IMR-90 (cell line): ENCODE measurements at regions not wholly inside any gene's neighbourhood (a gene's known extent, or its start where the extent isn't known, plus 50 kb on each side); places are given as distances from the start of the nearest gene placed in this dataset.

Experiments
- ATAC-seq: fragments of 200-7000 bp; cut with Tn5 transposase; 2 replicates; pipeline ENCODE4 v1.9.1; 2020; ENCODE audit warnings: low read depth, mild to moderate bottlenecking, moderate library complexity
- BruUV-seq: library from RNA; stranded (reverse); fragments of 400-500 nt; replicated peaks from 2 replicates; lab custom pipeline; 2021; lab: Mats Ljungman, UMichigan
- CTCF ChIA-PET: fragments of 300-600 bp; formaldehyde crosslinking; extraction: SDS; loops from one replicate; lab custom pipeline; 2021; ENCODE audit warnings: antibody characterized with exemption; lab: Yijun Ruan, JAX
- POLR2A ChIA-PET: fragments of 300-600 bp; sonication (Branson Sonifier 250); formaldehyde crosslinking; loops from one replicate; lab custom pipeline; 2022; ENCODE audit warnings: antibody characterized with exemption; ENCODE audit not compliant: unreplicated experiment; lab: Charles Lee
- DNase-seq: peaks from one replicate; pipeline ENCODE4 v3.0.0; 2013
- H2AFZ ChIP-seq: replicated peaks from 2 replicates; pipeline ENCODE3; 2013; ENCODE audit warnings: low read length, mild to moderate bottlenecking; ENCODE audit not compliant: poor library complexity
- H2AK5ac ChIP-seq: 2 replicates; pipeline ENCODE4 v1.6.1; 2013; ENCODE audit warnings: low read depth, low read length, inconsistent platforms
- H2AK9ac ChIP-seq: replicated peaks from 2 replicates; pipeline ENCODE3; 2013; ENCODE audit warnings: mild to moderate bottlenecking, low read depth, low read length, moderate library complexity; ENCODE audit not compliant: poor library complexity
- H2BK120ac ChIP-seq: 2 replicates; pipeline ENCODE4 v1.6.1; 2013; ENCODE audit warnings: low read depth, low read length, inconsistent platforms
- H2BK15ac ChIP-seq: 3 replicates; pipeline ENCODE4 v1.6.1; 2013; ENCODE audit warnings: low read depth, low read length, inconsistent platforms
- H2BK20ac ChIP-seq: 2 replicates; pipeline ENCODE4 v1.6.1; 2013; ENCODE audit warnings: low read depth, mild to moderate bottlenecking, inconsistent platforms, low read length, moderate library complexity
- H2BK5ac ChIP-seq: 2 replicates; pipeline ENCODE4 v1.6.1; 2013; ENCODE audit warnings: mild to moderate bottlenecking, low read depth, low read length, inconsistent platforms; ENCODE audit not compliant: poor library complexity, severe bottlenecking
- H3K14ac ChIP-seq: replicated peaks from 2 replicates; pipeline ENCODE4 v1.6.1; 2013; ENCODE audit warnings: low read depth, low read length, inconsistent platforms
- H3K18ac ChIP-seq: 2 replicates; pipeline ENCODE4 v1.6.1; 2013; ENCODE audit warnings: low read depth, low read length, control low read depth
- H3K23ac ChIP-seq: 2 replicates; pipeline ENCODE4 v1.6.1; 2013; ENCODE audit warnings: low read depth, low read length, inconsistent platforms
- H3K27ac ChIP-seq: 2 replicates; pipeline ENCODE4 v1.5.1; 2013; ENCODE audit warnings: mild to moderate bottlenecking, control low read depth, low read length; ENCODE audit not compliant: insufficient read depth
- H3K27me3 ChIP-seq: 2 replicates; pipeline ENCODE4 v1.6.1; 2013; ENCODE audit warnings: low read length; ENCODE audit not compliant: control insufficient read depth, insufficient read depth
- H3K36me3 ChIP-seq: 2 replicates; pipeline ENCODE4 v1.6.1; 2013; ENCODE audit warnings: low read length, mixed read lengths; ENCODE audit not compliant: control insufficient read depth, insufficient read depth
- H3K4ac ChIP-seq: 2 replicates; pipeline ENCODE4 v1.6.1; 2013; ENCODE audit warnings: low read depth, low read length, inconsistent platforms
- H3K4me1 ChIP-seq: 2 replicates; pipeline ENCODE4 v1.6.1; 2013; ENCODE audit warnings: low read length, mixed read lengths; ENCODE audit not compliant: control insufficient read depth, insufficient read depth
- H3K4me2 ChIP-seq: 2 replicates; pipeline ENCODE4 v1.6.1; 2013; ENCODE audit warnings: low read depth, mild to moderate bottlenecking, control low read depth, low read length, moderate library complexity
- H3K4me3 ChIP-seq: 2 replicates; pipeline ENCODE4 v1.5.1; 2013; ENCODE audit warnings: low read depth, mild to moderate bottlenecking, control low read depth, low read length, moderate library complexity; ENCODE audit not compliant: insufficient read depth
- H3K56ac ChIP-seq: 2 replicates; pipeline ENCODE4 v1.6.1; 2013; ENCODE audit warnings: low read length, inconsistent platforms; ENCODE audit not compliant: insufficient read depth; ENCODE audit errors: extremely low read depth
- H3K79me1 ChIP-seq, 2 experiments: 2 replicates each; pipeline ENCODE4 v1.6.1; 2013; ENCODE audit warnings: low read length in 2 of 2, inconsistent platforms in 1 of 2, low read depth in 1 of 2
- H3K9ac ChIP-seq: 2 replicates; pipeline ENCODE4 v1.6.1; 2013; ENCODE audit warnings: low read depth, low read length, control low read depth
- H3K9me1 ChIP-seq: 2 replicates; pipeline ENCODE4 v1.6.1; 2013; ENCODE audit warnings: low read length, inconsistent platforms; ENCODE audit not compliant: insufficient read depth
- H3K9me3 ChIP-seq: 2 replicates; pipeline ENCODE4 v1.6.1; 2013; ENCODE audit warnings: low read length; ENCODE audit not compliant: control insufficient read depth, insufficient read depth
- H4K20me1 ChIP-seq: 2 replicates; pipeline ENCODE4 v1.6.1; 2013; ENCODE audit warnings: low read length, inconsistent platforms; ENCODE audit not compliant: insufficient read depth
- H4K5ac ChIP-seq: 2 replicates; pipeline ENCODE4 v1.6.1; 2013; ENCODE audit warnings: mild to moderate bottlenecking, low read depth, low read length, control low read depth
- H4K8ac ChIP-seq, 2 experiments: 2 replicates each; pipeline ENCODE4 v1.6.1; 2013; ENCODE audit warnings: low read depth in 2 of 2, low read length in 2 of 2, control low read depth in 1 of 2, inconsistent platforms in 1 of 2
- H4K91ac ChIP-seq: 2 replicates; pipeline ENCODE4 v1.6.1; 2013; ENCODE audit warnings: low read depth, low read length, inconsistent platforms; ENCODE audit not compliant: insufficient read depth
- CHD1 ChIP-seq: IDR thresholded peaks from 2 replicates; pipeline ENCODE4 v1.6.1; 2012; ENCODE audit warnings: low read depth, low read length, improper control_type of control experiment
- RCOR1 ChIP-seq: IDR thresholded peaks from 2 replicates; pipeline ENCODE4 v1.6.1; 2012; ENCODE audit warnings: mild to moderate bottlenecking, low read length, improper control_type of control experiment; ENCODE audit not compliant: insufficient replicate concordance
- WGBS, 2 experiments: methylation state at CpG; one replicate each; pipeline versions ENCODE4 v1.1.5 to v1.1.7; 2013; ENCODE audit warnings: missing lambda C conversion rate in 2 of 2; ENCODE audit not compliant: insufficient read length in 1 of 2; ENCODE audit errors: extremely low coverage in 2 of 2; 5-methylcytosine and 5-hydroxymethylcytosine counted together
- dilution Hi-C: fragments of 300-500 bp; cut with HindIII; formaldehyde crosslinking; loops from one replicate; pipeline ENCODE4 v1.14.3; 2018; ENCODE audit warnings: low sequenced_read_pairs; ENCODE audit not compliant: unreplicated experiment
- in situ Hi-C: fragments of 300-500 bp; cut with MboI; formaldehyde crosslinking; loops from 3 replicates; pipeline ENCODE4 v1.14.3; 2019; ENCODE audit warnings: low sequenced_read_pairs, inconsistent platforms, mixed read lengths
- intact Hi-C: fragments of 100-400 bp; cut with micrococcal nuclease; formaldehyde crosslinking; loops from 2 replicates; pipeline ENCODE4 v1.10.0; 2022

- CTCF ChIA-PET, result no interaction called here
- H3K4me3 ChIP-seq, result no peak overlapping the region
- no peak overlapping the region for H4K5ac ChIP-seq
- H3K27ac ChIP-seq, result no peak overlapping the region
- H3K4me1 ChIP-seq, result no peaks in the 10 kb centered on the region
- DNase-seq (no peak), ATAC-seq (no peak)
- H2BK20ac ChIP-seq, result no peak overlapping the region
- peaks cover 18% of the 10 kb centered on the region for H3K9me3 ChIP-seq
- H4K8ac ChIP-seq, result no peak overlapping the region
- H2BK5ac ChIP-seq, result no peak overlapping the region
- no peak overlapping the region for H3K14ac ChIP-seq
- H3K18ac ChIP-seq, result no peak overlapping the region
- dilution Hi-C loops (no loop called here), in situ Hi-C loops (no loop called here), intact Hi-C loops (no loop called here)
- H3K23ac ChIP-seq, result no peak overlapping the region
- no peaks in the 10 kb centered on the region for H3K27me3 ChIP-seq
- H3K56ac ChIP-seq, result no peak overlapping the region
- H2AFZ ChIP-seq, result no peak overlapping the region
- TF ChIP-seq CHD1, result no peak
- TF ChIP-seq RCOR1, result no peak
- H3K9me1 ChIP-seq, result no peaks in the 10 kb centered on the region
- no peak overlapping the region for H2AK9ac ChIP-seq
- H2AK5ac ChIP-seq, result no peak overlapping the region
- no CpG with 5 or more reads among the region's 2 CpGs for WGBS, 2 experiments
- POLR2A ChIA-PET, result no interaction called here
- H3K79me1 ChIP-seq, result no peaks in the 10 kb centered on the region
- H3K9ac ChIP-seq, result no peak overlapping the region
- no peak overlapping the region for H3K4ac ChIP-seq
- H2BK120ac ChIP-seq, result no peak overlapping the region
- no TSS peak for BruUV-seq
- no peak overlapping the region for H4K91ac ChIP-seq
- H2BK15ac ChIP-seq, result no peak overlapping the region
- H4K20me1 ChIP-seq, result no peaks in the 10 kb centered on the region
- H3K4me2 ChIP-seq, result no peak overlapping the region
- no peaks in the 10 kb centered on the region for H3K36me3 ChIP-seq
These were observed 86.2 kb upstream of the F13A1 start for GRCh38 chr6:6406715-6407070.
